GM04504 (cell line): ENCODE measurements at regions not wholly inside any gene's neighbourhood (a gene's known extent, or its start where the extent isn't known, plus 50 kb on each side); places are given as distances from the start of the nearest gene placed in this dataset.

Experiments
- DNase-seq: peaks from one replicate; pipeline ENCODE4 v3.0.0-alpha.2; 2012; ENCODE audit warnings: low read depth

DNA sequence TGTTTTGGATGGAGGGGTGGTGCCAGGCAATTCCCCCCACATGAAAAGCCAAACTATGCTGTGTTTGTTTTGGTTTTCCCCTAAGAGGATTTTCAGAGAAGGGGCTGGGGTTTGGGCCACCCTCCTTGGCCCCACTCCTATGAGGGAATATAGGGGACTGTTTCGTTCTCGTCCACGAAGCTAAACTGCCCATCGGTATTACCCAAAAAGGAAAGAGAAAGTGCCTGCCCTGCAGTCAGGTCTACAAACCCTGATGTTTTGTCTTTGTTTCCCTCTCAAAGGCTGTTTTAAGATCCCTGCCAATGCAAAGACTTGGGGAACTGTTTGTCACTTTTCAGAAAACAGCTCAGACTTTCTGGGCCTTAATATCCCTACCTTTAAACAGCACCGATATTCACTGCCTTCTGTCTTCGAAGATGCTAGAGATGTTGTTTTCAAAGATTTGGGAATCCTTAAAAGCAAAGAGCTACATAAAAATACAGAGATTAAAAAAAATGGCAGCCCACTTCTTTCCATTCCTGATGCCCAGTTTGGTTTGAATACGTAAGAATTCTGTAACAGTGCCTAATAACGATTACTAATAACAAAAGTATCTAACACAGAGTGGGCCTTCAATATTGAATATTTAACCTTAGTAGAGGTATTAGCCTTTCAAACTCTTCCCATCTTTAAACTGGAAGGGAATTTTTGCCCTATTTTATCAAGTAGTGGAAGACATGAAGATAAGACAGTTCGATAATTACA is 518.4 kb downstream of the MED13L start:
- DNase-seq, result no peak

DNA sequence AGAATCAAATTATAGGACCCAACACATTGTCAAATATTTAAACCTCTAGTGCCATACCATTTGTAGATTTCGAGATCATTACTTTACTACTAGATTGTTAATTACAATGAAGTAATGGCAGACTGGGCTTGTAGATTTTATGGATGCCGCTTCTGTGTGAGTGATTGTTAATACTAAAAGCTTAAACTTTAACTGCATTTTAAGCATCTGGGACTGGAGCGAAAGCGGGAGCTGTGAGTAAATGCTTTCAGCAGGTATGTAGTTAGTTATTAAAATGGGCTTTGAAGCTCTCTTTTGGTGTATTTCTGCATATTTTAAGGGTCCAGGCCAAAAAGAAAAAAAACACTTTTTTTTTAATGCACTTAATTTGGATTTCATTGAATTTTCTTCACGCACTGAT is 519.3 kb downstream of the MED13L start:
- no peak for DNase-seq

DNA sequence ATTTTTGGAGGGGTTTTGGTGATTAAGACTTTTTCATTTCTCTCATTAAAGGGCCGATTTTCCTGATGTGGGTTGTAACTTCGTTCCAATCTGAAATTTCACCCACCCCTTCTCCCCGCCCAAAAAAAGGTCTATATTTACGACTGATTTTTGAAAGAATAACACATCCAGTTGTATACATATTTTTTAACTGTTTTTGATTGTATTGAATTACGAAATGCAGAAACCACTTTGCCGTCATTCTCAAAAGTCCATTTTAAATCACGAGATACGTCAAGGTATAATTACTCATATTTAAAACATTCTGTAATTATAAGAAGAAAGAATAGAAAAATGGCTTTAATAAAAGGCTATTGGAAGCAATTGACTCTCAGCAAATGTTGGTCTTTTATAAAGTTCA is 520.7 kb downstream of the MED13L start:
- no peak for DNase-seq

DNA sequence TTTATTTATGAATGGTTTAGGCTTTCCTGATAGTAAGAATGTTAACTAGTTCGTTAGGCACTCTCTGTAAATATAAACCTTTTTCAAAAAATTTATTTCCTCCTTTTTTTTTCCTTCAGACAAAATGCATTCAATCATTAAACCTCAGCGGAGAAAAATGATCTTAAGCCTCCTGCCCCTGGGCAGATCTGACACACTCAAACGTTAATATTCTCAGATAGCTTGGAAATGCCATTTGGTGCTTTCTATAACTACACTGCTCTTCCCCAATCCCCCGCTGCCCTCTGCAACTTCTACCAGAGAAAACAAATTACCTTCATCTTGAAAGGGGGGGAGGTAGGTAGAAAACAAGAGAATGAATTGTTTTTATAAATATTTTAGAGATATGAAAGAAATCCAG is 521.2 kb downstream of the MED13L start:
- DNase-seq, result no peak

DNA sequence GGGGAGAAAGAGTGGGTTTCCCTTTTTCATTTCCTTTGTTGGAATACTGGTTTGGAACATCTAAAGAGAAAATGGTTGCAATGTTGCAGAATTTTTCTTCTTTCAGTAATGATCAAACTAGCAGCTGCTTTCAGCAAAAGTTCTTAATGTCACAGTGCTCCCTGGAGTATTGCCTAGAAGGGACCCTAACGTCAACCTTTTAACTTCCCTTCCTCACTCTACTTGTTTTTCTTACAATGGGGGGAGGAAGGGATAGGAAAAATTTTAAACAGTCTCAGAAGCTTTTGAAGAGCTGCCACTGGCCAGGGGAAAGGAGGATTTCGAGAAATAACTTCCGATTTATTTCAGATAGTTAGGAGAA is 521.8 kb downstream of the MED13L start:
- no peak for DNase-seq

DNA sequence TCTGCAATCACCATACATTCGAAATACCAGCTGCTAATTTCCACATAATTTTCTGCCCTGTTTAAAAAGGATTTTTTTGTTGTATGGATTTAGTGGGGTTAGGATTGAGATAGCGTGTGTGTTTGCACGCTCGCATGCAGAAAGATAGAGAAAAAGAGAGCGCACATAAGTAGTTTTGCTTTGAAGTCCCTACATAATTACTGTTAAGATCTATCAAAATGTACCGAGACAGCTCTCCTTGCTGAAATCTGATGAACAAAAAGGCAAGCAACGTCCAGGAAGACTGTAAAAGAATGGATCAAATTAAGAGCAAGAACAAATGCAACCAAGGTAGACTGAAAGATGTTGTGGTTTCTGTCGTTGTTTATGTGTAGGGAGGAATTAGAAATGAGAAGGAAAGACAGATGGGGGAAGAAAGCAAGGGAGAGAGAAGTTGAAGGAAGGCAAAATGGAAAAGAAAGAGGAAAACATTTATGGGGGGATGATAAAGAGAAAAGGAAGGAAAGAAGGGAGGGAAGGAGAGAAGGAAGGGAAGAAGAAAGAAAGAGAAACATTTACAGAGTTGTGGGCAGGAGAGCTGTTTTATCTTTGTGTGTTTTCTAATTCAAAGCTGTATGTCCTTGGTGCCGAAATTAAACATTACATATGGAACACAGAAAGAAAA is 522.3 kb downstream of the MED13L start:
- DNase-seq, result no peak

DNA sequence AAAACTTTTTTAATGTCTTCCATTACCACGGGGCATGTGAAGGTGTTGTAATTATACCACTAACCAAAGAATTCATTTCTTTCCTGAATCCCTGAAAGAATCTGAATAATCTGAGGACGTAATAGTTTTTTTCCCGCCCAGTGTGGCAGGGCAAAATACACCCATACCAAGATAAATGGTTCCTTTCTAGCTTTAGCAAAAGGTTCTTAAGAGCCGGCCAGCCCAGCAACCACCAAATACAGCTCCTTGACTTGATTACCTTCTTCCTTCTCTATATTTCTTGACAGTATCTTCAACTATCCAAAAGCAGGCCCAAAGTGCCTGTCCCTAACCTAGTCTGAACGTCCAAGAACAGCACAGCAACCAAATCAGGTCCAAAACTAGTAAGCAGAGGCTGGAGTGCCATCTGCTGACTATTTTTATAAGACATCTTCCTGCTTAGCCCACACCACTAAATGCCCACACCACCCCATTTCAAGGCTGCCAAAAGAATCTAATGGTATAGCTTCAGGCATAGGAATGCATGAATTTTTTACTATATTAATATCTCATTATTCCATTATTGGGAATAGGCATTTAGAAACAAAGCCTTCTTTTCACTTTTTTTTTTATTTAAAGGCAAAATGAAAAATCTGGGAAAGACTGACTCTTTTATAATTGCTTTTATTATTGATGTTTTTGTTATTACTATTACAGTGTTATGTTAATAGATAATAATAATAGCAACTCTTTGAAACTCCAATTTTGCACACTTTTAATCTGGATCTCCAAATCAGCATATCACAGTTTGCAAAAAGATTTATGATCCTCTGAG is 524.4 kb downstream of the MED13L start:
- DNase-seq, result peak; percentile 58

DNA sequence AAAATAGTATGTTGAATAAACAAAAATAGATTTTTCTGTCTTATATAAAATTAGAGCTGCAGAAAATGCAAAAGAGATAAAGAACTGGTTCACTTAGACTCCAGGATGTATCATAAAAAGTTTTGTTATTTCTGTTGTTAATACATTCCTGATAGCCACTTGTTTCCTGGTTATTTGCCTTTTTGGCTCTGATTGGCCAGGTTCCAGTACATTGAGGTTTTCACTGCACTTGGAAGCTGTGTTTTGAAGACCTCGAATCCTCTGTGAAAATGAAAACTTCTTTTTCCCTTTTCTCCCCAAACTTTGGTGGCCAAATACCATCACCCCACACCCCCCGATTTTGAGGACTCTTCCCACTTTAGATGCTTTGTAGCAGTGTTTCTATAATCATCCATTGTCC is 525.3 kb downstream of the MED13L start:
- DNase-seq, result no peak

DNA sequence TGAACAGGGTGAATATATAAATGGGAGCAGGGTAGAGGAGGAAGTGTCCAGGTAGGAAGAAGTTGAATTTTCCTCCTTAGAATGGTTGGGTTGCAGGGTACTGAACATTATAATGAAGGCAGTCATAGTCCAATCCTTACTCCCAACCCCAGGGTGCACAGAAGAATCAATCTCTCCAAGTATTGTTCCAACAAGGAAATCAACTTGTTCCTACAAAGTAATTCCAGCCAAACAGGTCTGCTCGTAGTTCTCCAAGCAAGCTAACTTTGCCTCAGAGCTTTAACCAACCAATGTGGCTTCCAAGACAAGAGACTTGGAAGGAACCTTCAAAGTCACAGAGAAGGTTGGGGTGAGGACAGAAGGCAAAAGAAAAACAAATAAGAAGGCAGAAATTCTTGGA is 527.2 kb downstream of the MED13L start:
- DNase-seq, result no peak

DNA sequence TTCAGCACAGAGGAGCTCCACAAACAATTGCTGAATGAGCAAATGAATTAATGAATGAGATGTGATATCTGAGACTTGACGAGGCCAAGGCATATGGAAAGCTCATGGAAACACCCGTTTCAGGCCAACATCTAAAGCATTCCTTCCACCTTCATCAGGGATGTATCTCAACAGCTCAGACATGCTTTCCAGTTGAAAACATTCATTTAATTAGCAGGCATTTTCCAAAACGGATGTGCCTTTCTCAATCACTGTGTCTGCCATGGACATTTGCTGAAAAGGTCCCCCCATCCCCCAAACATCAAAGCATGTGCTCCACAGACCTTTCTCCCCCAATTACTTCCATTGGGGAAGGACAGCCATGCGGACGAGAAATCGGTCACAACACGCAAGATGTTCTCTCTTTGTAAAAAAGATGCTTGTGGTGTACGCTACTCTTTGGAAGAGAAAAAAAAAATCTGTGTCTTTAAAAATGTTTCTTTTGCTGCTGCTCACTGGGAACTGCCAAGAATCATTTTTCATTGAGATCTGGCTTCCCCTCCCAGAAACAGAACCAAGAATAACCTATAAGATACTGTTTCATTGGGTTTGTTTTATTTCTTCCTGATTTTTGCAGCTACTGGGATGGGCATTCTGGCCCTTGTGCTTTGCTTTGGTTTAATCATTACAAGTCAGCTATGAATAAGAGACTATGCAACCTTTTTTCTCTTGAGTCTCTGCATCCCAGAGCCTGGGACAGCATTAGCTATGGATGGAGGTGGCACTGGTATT is 528.2 kb downstream of the MED13L start:
- no peak for DNase-seq

DNA sequence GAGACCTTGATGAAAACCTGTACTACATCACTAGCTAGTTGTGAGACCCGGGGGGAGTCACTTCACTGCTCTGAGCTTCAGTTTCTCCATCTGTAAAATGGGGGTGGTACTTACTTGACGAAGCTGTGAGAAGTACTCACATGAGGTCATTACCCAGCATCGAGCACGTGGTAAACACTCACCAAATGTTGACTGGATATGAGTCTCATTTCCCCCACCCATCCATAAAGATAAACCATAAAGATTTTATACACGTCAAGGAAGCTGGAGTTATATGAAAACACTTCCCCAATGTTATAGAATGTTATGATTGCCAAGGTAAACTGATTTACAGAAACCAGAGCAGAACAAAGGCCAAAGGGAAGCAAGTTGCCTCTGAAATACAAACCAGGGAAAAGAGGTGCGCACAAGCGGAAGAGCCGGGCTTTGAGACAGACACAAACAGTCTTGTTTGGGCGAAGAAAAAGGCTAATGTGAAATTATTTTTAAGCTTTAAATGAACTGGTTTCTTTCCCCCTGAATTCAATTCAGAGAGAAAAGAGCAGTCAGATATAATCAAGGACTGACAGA is 536.8 kb downstream of the MED13L start:
- no peak for DNase-seq

DNA sequence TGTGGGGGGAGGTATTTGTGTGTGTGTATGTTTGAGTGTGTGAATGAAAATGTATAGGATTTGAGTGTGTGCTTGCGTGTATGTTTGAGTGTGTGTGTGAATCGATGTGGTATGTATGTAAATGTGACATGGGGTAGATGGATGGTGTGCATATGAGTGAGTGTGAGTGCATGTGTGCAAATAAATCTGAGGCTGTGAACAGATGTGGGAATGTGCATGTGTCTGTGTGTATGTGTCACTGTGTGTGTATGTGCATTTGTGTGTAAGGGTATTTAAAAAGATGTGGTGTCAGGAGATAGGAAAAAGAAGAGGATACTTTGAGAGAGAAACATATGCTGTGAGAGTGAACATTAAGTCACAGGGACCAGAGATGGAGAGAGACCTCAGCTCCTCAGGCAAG is 539.6 kb downstream of the MED13L start:
- DNase-seq, result no peak

DNA sequence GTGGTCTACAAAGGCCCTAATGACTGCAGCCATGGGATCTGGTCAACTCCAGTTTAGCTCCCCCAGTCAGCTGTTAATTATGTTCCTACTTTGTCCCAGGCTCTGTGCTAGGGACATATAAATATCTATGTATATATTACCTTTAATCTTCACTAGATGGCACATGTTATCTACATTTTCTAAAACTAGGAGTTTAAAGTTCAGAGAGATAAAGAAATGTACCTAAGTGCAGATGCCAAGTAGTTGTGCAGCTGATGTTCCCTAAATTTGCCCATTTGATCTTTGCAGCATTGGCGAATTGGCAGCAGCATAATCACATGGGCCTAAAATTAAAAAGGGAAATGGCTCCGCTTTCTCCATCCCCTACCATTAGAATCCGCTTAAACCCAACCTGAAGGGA is 541.1 kb downstream of the MED13L start:
- no peak for DNase-seq

DNA sequence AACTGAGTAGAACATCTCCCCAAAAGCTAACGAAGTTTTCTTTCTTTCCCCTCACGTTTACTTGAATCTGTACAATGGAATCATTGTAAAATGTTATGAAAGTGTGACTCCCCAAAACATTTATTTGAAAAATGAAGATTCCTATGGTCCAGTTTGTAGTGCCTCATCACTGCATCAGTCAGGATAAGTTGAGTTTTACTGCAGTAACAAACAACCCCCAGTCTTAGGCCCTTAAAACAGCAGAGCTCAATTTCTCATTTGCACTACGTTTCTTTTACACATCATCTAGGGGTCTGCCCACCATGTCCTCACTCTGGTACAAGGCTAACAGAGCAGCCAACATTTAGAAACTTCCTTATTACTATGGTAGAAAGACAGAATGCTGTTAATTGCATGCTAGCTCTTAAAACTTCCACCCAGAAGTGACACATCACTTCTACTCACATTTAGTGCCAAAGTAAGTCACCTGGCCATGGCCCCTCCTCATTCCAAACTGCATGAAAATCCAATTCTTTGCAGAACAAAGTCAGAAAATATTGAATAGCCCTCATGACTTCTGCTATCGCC is 546.4 kb downstream of the MED13L start:
- no peak for DNase-seq

DNA sequence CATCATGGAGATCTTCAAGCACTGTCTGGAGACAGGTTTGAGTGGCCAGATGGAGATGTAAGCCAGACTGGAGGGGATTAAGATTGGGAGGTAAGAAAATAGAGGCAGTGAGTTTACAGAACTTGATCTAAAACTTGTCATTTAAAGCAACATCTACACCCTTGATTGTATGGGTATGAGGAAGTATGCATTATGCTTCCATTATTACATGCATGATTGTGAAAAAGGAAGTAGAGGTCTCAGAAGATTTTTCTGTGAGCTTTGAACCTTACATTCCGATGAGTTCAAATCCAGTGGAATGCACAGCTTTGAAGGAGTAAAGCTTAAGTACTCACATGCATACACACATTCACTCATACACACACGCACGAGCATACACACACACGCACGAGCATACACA is 550.8 kb downstream of the MED13L start:
- no peak for DNase-seq

DNA sequence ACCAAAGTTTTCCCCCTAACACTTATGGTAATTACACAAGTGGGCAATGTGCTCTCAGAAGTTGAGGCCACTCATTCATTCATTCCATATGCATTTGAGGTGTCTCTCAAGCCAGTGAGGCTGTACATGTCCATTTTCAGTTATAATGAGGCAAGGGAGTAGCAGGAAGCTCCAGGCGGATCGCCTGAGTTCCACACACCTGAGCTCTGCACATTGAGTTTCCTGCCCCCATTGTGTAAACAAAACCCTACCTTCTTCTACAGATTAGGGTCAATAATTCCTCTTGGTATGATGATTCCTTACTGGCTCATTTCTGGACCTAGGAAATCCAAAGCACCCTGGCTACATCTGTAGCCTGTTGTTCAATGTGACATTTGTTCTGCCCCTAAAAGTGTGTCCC is 555.3 kb downstream of the MED13L start:
- no peak for DNase-seq

DNA sequence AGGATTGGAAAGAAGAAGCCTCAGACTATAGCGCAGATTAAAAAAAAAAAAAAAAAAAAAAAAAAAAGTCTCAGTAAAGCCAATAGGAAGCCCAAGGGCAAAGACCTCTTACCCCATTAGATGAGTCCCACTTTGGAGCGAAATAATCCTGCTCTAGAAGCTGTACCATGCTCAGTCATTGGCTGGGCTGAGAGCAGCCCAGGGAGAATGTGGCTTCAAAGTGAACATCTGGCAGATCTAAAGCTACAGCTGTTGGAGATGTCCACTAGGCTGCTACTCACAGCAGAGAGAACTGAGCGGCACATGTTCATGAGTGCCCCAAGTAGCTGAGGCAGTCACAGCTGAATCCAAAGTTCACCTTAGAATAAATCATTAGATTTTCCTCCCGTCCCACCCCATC is 560.9 kb downstream of the MED13L start:
- no peak for DNase-seq

DNA sequence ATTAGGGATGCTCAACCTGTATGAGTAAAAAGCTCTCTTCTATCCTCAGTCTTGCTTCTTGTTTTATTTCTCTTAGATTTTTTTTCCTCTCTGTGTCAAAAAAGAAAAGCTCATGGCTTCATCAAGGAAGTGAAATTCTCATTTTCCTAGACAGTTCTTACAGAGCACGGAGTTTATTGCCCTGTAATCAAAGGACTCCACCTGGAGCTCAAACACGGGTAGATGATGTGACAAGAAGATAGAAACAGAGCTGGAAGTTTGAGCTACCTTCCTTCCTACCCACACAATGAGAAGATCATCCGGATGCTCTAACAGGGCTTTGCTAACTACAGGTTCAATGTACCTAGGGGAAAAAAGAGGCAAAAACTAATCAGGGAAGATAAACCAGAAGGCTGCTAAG is 564.8 kb downstream of the MED13L start:
- DNase-seq, result no peak

DNA sequence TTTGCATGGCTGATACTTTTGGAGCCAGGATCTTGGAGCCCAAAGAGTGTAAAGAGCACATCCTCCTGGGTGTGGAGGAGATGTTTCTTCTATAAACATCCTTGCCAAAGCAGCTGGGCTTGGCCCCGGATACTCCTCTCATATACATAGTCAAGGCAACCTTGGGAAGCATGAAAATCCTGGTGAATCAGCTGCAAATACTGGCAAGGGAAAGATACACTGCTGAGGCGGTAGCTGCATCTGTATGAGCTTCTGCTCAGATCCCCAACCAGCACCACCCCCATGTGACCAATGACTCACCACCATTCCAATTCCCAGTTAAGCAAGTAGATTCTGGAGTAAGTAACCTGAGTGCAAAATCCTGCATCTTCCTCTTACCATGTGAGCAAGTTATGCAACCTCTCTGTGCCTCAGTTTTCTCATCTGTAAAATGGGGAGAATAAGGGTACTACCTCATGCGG is 567.4 kb downstream of the MED13L start:
- DNase-seq, result peak; percentile 68

DNA sequence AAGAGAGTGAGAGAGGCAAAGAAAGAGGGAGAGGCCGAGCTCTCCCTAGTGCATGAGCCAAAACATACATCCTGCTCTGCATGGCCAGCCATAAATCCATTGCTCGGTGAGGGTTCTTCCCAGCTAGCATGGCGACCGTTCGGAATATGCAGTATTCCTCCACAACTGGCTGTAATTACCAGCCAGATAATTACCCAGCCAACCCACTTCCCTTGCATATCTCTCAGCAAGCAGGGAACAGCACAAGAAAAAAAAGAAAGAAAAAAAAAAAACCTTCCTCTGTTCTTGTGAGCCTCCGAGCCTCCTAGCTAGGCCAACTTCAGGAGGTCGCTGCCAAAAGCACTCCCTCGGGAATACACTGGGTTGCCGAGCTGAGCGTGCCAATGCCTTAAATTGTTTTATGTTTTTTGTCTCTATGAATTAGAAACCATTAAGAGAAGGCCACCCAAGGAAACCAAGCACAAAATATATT is 567.9 kb downstream of the MED13L start:
- DNase-seq, result peak; percentile 10

DNA sequence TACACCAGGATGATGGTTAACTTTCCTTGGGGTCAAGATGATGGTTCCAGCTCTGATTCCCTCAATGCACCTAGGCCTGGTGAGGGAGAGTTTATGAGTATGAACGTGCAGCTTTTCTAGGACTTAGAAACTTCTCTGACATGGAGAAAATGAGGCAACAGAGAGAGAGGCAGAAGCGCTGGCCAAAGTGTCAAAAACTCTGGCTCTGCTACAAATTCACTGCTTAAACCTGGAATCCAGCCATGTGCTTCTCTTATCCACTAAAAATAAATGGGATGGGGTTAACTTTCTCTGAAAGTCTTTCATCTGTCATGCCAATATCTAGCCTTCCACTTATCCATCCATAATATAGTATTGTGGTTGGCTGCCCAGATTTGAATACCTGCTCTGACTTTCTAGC is 568.7 kb downstream of the MED13L start:
- no peak for DNase-seq
